WTC11 (cell line): ENCODE measurements at regions not wholly inside any gene's neighbourhood (a gene's known extent, or its start where the extent isn't known, plus 50 kb on each side); places are given as distances from the start of the nearest gene placed in this dataset.

Source experiments
- ATAC-seq: fragments of 200-7000 bp; cut with Tn5 transposase; 2 replicates; pipeline ENCODE4 v1.10.0; 2021; ENCODE audit warnings: mild to moderate bottlenecking, moderate library complexity
- CTCF ChIA-PET: fragments of 300-600 bp; sonication (Branson Sonifier 250); formaldehyde crosslinking; loops from one replicate; lab custom pipeline; 2021; ENCODE audit warnings: antibody characterized with exemption; lab: Charles Lee
- POLR2A ChIA-PET: fragments of 350-600 bp; sonication (Branson Sonifier 250); formaldehyde crosslinking; loops from one replicate; lab custom pipeline; 2021; ENCODE audit warnings: antibody characterized with exemption; lab: Charles Lee
- DNase-seq: peaks from one replicate; pipeline ENCODE4 v3.0.0; 2021; ENCODE audit warnings: low spot score
- H3K27ac Mint-ChIP-seq: 2 replicates; pipeline ENCODE4 v1.8.0; 2021; ENCODE audit warnings: mixed read lengths
- H3K27me3 Mint-ChIP-seq: 2 replicates; pipeline ENCODE4 v1.8.0; 2021; ENCODE audit warnings: low read depth, mild to moderate bottlenecking, moderate library complexity, mixed read lengths
- H3K36me3 Mint-ChIP-seq: 2 replicates; pipeline ENCODE4 v1.8.0; 2021; ENCODE audit warnings: mixed read lengths
- H3K4me1 Mint-ChIP-seq: 2 replicates; pipeline ENCODE4 v1.8.0; 2022; ENCODE audit warnings: mixed read lengths
- H3K4me3 Mint-ChIP-seq: 2 replicates; pipeline ENCODE4 v1.8.0; 2021; ENCODE audit warnings: mild to moderate bottlenecking, moderate library complexity, mixed read lengths
- H3K9me3 Mint-ChIP-seq: 2 replicates; pipeline ENCODE4 v1.8.0; 2021; ENCODE audit warnings: mixed read lengths
- CBFB ChIP-seq: sonication (generic); formaldehyde crosslinking; IDR thresholded peaks from 2 replicates; pipeline ENCODE4 v1.8.1; 2022; ENCODE audit warnings: mild to moderate bottlenecking, low read depth, missing genetic modification reagents
- CDX4 ChIP-seq: fragments of 250-450 bp; sonication (Bioruptor Pico); IDR thresholded peaks from 2 replicates; pipeline ENCODE4 v1.9.0; 2021; ENCODE audit warnings: moderate library complexity, mild to moderate bottlenecking, inconsistent platforms, borderline replicate concordance
- ELF4 ChIP-seq: sonication (generic); formaldehyde crosslinking; IDR thresholded peaks from 2 replicates; pipeline ENCODE4 v1.8.1; 2022; ENCODE audit warnings: low read depth, mild to moderate bottlenecking, moderate library complexity, missing genetic modification reagents
- EMX1 ChIP-seq: fragments of 250-450 bp; sonication (Bioruptor Pico); IDR thresholded peaks from 2 replicates; pipeline ENCODE4 v1.8.0; 2021; ENCODE audit warnings: mild to moderate bottlenecking
- GTF2I ChIP-seq: fragments of 250-450 bp; sonication (Bioruptor Pico); conservative IDR thresholded peaks from 2 replicates; pipeline ENCODE4 v1.4.0; 2021; ENCODE audit warnings: mild to moderate bottlenecking
- IRF2 ChIP-seq: sonication (generic); formaldehyde crosslinking; IDR thresholded peaks from 2 replicates; pipeline ENCODE4 v1.8.0; 2022; ENCODE audit warnings: low read depth, missing genetic modification reagents, borderline replicate concordance
- MLX ChIP-seq: sonication (generic); formaldehyde crosslinking; IDR thresholded peaks from 2 replicates; pipeline ENCODE4 v1.8.1; 2023; ENCODE audit warnings: mild to moderate bottlenecking, missing genetic modification reagents, moderate library complexity
- MYBL2 ChIP-seq: sonication (generic); formaldehyde crosslinking; IDR thresholded peaks from 2 replicates; pipeline ENCODE4 v1.8.1; 2023; ENCODE audit warnings: mild to moderate bottlenecking, moderate library complexity, missing genetic modification reagents
- NR3C1 ChIP-seq: sonication (generic); formaldehyde crosslinking; conservative IDR thresholded peaks from 2 replicates; pipeline ENCODE4 v1.8.1; 2023; ENCODE audit warnings: low read depth, mild to moderate bottlenecking, missing genetic modification reagents
- SMAD4 ChIP-seq: sonication (generic); formaldehyde crosslinking; IDR thresholded peaks from 2 replicates; pipeline ENCODE4 v1.8.0; 2022; ENCODE audit warnings: mild to moderate bottlenecking, missing genetic modification reagents
- ZBTB21 ChIP-seq: sonication (generic); formaldehyde crosslinking; IDR thresholded peaks from 2 replicates; pipeline ENCODE4 v1.8.1; 2023; ENCODE audit warnings: mild to moderate bottlenecking, missing genetic modification reagents, borderline replicate concordance
- ZNF138 ChIP-seq: sonication (generic); formaldehyde crosslinking; conservative IDR thresholded peaks from 2 replicates; pipeline ENCODE4 v1.8.1; 2022; ENCODE audit warnings: mild to moderate bottlenecking, moderate library complexity, missing genetic modification reagents
- ZNF281 ChIP-seq: sonication (generic); formaldehyde crosslinking; IDR thresholded peaks from 2 replicates; pipeline ENCODE4 v1.8.0; 2023; ENCODE audit warnings: mild to moderate bottlenecking, missing genetic modification reagents
- ZNF423 ChIP-seq: fragments of 250-450 bp; sonication (Bioruptor Pico); IDR thresholded peaks from 2 replicates; pipeline ENCODE4 v2.1.2; 2022; ENCODE audit warnings: mild to moderate bottlenecking, moderate library complexity
- ZNF512 ChIP-seq: sonication (generic); formaldehyde crosslinking; IDR thresholded peaks from 2 replicates; pipeline ENCODE4 v1.8.1; 2022; ENCODE audit warnings: missing genetic modification reagents, borderline replicate concordance
- ZNF532 ChIP-seq: fragments of 250-450 bp; sonication (Bioruptor Pico); IDR thresholded peaks from 2 replicates; pipeline ENCODE4 v1.9.0; 2021; ENCODE audit warnings: mild to moderate bottlenecking, borderline replicate concordance

- no peak for TF ChIP-seq NR3C1 (CRISPR knock-in tag)
- Mint-ChIP-seq H3K4me3 (no peak overlapping the region), H3K4me1 (peaks cover 21% of the 10 kb centered on the region), H3K36me3 (no peaks in the 10 kb centered on the region), H3K9me3 (no peaks in the 10 kb centered on the region), H3K27ac (no peak overlapping the region), H3K27me3 (no peaks in the 10 kb centered on the region)
- ChIA-PET CTCF (no interaction called here), POLR2A (no interaction called here)
- ATAC-seq = no peak
- no peak for DNase-seq
Measured at GRCh38 chr3:174495928-174496327, 363.2 kb upstream of the NAALADL2 start.

GRCh38 chr3:174498638-174499037 lies 360.5 kb upstream of the NAALADL2 start:
- TF ChIP-seq CDX4 (CRISPR knock-in tag) = no peak
- no peak for TF ChIP-seq ZNF512
- no peak for TF ChIP-seq ZBTB21 (CRISPR knock-in tag)
- TF ChIP-seq ZNF423 (CRISPR knock-in tag) = no peak
- TF ChIP-seq MYBL2 (CRISPR knock-in tag) = no peak
- TF ChIP-seq EMX1 = no peak
- no peak for TF ChIP-seq CBFB (CRISPR knock-in tag)
- TF ChIP-seq GTF2I (CRISPR knock-in tag) = no peak
- no peak for TF ChIP-seq ZNF532
- no peak for TF ChIP-seq ZNF281
- no peak for TF ChIP-seq IRF2 (CRISPR knock-in tag)
- TF ChIP-seq ELF4 (CRISPR knock-in tag) = no peak
- TF ChIP-seq SMAD4 (CRISPR knock-in tag) = no peak
- no peak for TF ChIP-seq NR3C1 (CRISPR knock-in tag)
- no peak for TF ChIP-seq MLX
- TF ChIP-seq ZNF138 (CRISPR knock-in tag) = no peak
- ChIA-PET POLR2A (no interaction called here), CTCF (no interaction called here)
- Mint-ChIP-seq H3K9me3 (no peaks in the 10 kb centered on the region), H3K27ac (no peak overlapping the region), H3K27me3 (no peaks in the 10 kb centered on the region), H3K36me3 (no peaks in the 10 kb centered on the region), H3K4me1 (peaks cover 21% of the 10 kb centered on the region), H3K4me3 (no peak overlapping the region)
- ATAC-seq = no peak
- DNase-seq = no peak
